Heart left ventricle (tissue), 16 donors: ENCODE measurements at regions not wholly inside any gene's neighbourhood (a gene's known extent, or its start where the extent isn't known, plus 50 kb on each side); places are given as distances from the start of the nearest gene placed in this dataset.
A peak's percentile ranks its signal among the peaks of the same experiment; 100 is the strongest.

ENCODE experiments used
- ATAC-seq, 4 donors: fragments of 200-7000 bp; cut with Tn5 transposase; one replicate each; pipeline ENCODE4 v1.9.1; 2020 to 2022; ENCODE audit warnings: moderate library complexity in 4 of 4, mild to moderate bottlenecking in 3 of 4, moderate number of reproducible peaks in 1 of 4
- DNase-seq, 5 donors: peaks; one replicate each; pipeline ENCODE4 v3.0.0-alpha.2; 2020
- H3K27ac ChIP-seq, 12 donors: fragments of 200-600 bp; sonication (generic) in 4 of 12; one replicate each; pipeline versions ENCODE4 v1.5.0 to v1.8.0; 2016 to 2022; ENCODE audit warnings: mild to moderate bottlenecking in 2 of 12
- H3K27me3 ChIP-seq, 9 donors: fragments of 200-600 bp; sonication (generic) in 2 of 9; one replicate each; pipeline versions ENCODE4 v1.5.1 to v1.8.0; 2016 to 2022; ENCODE audit warnings: mild to moderate bottlenecking in 3 of 9
- H3K36me3 ChIP-seq, 9 donors: fragments of 200-600 bp; sonication (generic) in 2 of 9; one replicate each; pipeline versions ENCODE4 v1.5.0 to v1.8.0; 2018 to 2022; ENCODE audit warnings: mild to moderate bottlenecking in 2 of 9
- H3K4me1 ChIP-seq, 12 donors: fragments of 200-600 bp; sonication (generic) in 4 of 12; one replicate each; pipeline versions ENCODE4 v1.5.0 to v1.8.0; 2016 to 2022; ENCODE audit warnings: mild to moderate bottlenecking in 3 of 12
- H3K4me3 ChIP-seq, 12 donors: fragments of 200-600 bp; sonication (generic) in 4 of 12; one replicate each; pipeline versions ENCODE4 v1.5.0 to v1.8.0; 2017 to 2022; ENCODE audit warnings: mild to moderate bottlenecking in 9 of 12, moderate library complexity in 4 of 12
- H3K9me3 ChIP-seq, 12 donors: fragments of 200-600 bp; sonication (generic) in 4 of 12; one replicate each; pipeline versions ENCODE4 v1.5.0 to v1.8.0; 2016 to 2022; ENCODE audit warnings: mild to moderate bottlenecking in 1 of 12
- POLR2A ChIP-seq, 2 donors: fragments of 450-650 bp; IDR thresholded peaks; one replicate each; pipeline ENCODE4 v1.6.1; 2017; ENCODE audit warnings: antibody characterized with exemption in 2 of 2, mild to moderate bottlenecking in 2 of 2, moderate library complexity in 2 of 2
- WGBS, 4 donors: extraction: QIAGEN DNeasy Blood & Tissue Kit in 2 of 4; methylation state at CpG; one replicate each; pipeline versions ENCODE4 v1.1.5 to v1.1.7; 2013 to 2018; 5-methylcytosine and 5-hydroxymethylcytosine counted together
- intact Hi-C, 10 donors: fragments of 100-400 bp; cut with DNase I; formaldehyde crosslinking; loops; one replicate each; pipeline versions ENCODE4 v1.11.1 to v1.14.2; 2022
- TF ChIP-seq, protein P1 (sequence below), 12 donors: fragments of 200-600 bp; sonication (generic) in 4 of 12; IDR thresholded peaks; one replicate each; pipeline versions ENCODE4 v1.5.0 to v1.8.0; 2018 to 2022; ENCODE audit warnings: antibody characterized with exemption in 12 of 12, mild to moderate bottlenecking in 5 of 12
- donor health status: ischemic (EF 13 %, LVEDD 7.1; RV severe dilation, severe dysfunction).
- donor health status: healthy with polysubstance abuse.
- donor health status: DM: no; HTN: yes; CAD: no.
- donor health status: DM: no; HTN: no; CAD: no.
- donor health status: ischemic (EF 25% LVEDD 6.9; RV normal size, moderate dysfunction).
- donor health status: ischemic (EF 25% LVEDD 5.7; RV mildly dilated, moderate dysfunction).
- donor health status: healthy.
- donor health status: DM: yes; HTN: yes; CAD: no.
- donor health status: ischemic (EF 35%, LVEDD 5.7; RV mildly dilated, moderate dysfunction).
- donor health status: nonischemic (EF 11% LVEDD 7.7; RV severe dilation, severe dysfunction).
- donor health status: DM: yes; HTN: yes; CAD: no.
- donor health status: PGD.
- donor health status: ischemic (EF 29% LVEDD 5.4; RV normal size, mild dysfunction).
- donor health status: nonischemic (EF 23%, LVEDD 6.1; RV moderate dilation, normal function).

DNA sequence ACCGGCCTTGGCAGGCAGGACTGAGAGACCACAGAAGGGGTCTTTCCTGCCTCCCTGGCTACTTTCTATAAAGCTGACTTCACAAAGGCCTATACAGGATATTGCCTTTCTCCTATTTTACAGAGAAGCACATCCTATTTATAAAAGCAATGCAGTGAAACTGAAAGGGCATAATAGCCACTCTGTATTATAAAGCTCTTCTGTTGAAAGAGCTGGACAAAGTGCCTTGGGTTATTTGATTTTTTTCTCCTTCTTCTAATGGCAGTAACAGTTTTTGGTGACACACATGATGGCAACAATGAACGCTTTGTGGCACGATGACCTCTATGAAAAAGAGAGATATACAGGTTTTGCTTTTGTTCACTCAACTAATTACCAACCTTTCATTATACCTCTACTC lies 281.1 kb downstream of the ZNF516 start:
- H3K9me3 ChIP-seq: no peaks in the 10 kb centered on the region
- TF ChIP-seq POLR2A (IDR thresholded peaks at IDR 0.05): no peak
- TF ChIP-seq, protein P1, sequence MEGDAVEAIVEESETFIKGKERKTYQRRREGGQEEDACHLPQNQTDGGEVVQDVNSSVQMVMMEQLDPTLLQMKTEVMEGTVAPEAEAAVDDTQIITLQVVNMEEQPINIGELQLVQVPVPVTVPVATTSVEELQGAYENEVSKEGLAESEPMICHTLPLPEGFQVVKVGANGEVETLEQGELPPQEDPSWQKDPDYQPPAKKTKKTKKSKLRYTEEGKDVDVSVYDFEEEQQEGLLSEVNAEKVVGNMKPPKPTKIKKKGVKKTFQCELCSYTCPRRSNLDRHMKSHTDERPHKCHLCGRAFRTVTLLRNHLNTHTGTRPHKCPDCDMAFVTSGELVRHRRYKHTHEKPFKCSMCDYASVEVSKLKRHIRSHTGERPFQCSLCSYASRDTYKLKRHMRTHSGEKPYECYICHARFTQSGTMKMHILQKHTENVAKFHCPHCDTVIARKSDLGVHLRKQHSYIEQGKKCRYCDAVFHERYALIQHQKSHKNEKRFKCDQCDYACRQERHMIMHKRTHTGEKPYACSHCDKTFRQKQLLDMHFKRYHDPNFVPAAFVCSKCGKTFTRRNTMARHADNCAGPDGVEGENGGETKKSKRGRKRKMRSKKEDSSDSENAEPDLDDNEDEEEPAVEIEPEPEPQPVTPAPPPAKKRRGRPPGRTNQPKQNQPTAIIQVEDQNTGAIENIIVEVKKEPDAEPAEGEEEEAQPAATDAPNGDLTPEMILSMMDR (IDR thresholded peaks at IDR 0.05): no peak
- no peak overlapping the region for H3K4me3 ChIP-seq
- H3K4me1 ChIP-seq: peaks cover 0 to under 1% (median 0%) of the 10 kb centered on the region in 12 donors
- ATAC-seq (no peak), DNase-seq (no peak)
- H3K36me3 ChIP-seq: no peaks in the 10 kb centered on the region
- intact Hi-C loops: no loop called here
- no peak overlapping the region for H3K27ac ChIP-seq
- no peaks in the 10 kb centered on the region for H3K27me3 ChIP-seq
- WGBS, 4 donors: 79 to 91% (median 87%) methylated on average over 3 of the region's 3 CpGs

DNA sequence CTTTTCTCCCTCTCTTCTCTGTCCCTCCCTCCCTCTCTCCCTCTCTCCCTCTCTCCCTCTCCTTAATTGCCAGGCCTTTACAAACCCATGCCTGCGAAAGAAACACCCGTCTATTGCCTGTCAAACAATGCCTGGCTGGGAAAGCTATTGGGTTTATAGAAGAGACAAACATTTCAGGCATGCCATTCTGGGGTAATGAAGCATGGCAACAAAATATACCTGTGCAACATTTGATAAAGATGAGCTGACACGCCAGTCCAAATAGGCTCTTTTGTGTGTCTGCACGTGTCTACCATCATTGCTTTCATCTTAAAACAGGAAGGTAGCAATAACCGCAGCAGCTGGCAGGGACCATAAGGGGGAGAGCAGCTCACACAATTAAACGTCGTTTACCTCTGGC lies 282.1 kb downstream of the ZNF516 start:
- DNase-seq (no peak), ATAC-seq (no peak)
- intact Hi-C loops: no loop called here
- no peaks in the 10 kb centered on the region for H3K9me3 ChIP-seq
- TF ChIP-seq, protein P1 (IDR thresholded peaks at IDR 0.05): no peak
- TF ChIP-seq POLR2A (IDR thresholded peaks at IDR 0.05): no peak
- no peak overlapping the region for H3K27ac ChIP-seq
- H3K4me3 ChIP-seq: no peak overlapping the region
- H3K4me1 ChIP-seq: peaks cover 0 to 6% (median 0%) of the 10 kb centered on the region in 12 donors
- 47 to 62% (median 56%) methylated on average over 7 of the region's 7 CpGs for WGBS, 4 donors
- H3K27me3 ChIP-seq: no peaks in the 10 kb centered on the region
- H3K36me3 ChIP-seq: no peaks in the 10 kb centered on the region

DNA sequence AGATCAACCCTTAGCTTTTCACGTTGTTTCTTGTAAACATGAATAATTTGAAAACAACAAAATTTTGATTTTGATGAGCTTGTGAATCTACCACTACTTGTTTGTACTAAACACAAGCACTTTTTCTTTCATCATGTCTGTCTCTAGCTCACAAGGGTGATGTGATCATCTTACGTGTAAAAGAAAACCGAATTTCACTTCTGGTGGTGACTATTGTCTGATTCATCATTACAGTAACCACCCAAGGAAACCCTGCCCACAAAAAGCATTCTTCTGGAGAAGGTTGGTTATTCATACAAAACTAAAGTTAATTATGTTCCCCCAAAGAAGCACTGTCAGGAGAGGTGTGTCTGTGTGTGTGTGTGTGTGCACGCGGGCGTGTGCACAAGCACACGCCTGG lies 285.4 kb downstream of the ZNF516 start:
- no peaks in the 10 kb centered on the region for H3K9me3 ChIP-seq
- ATAC-seq: no peak
- no peaks in the 10 kb centered on the region for H3K36me3 ChIP-seq
- peaks cover 0 to 6% (median 0%) of the 10 kb centered on the region in 12 donors for H3K4me1 ChIP-seq
- intact Hi-C loops: no loop called here
- H3K27me3 ChIP-seq: peaks cover 0 to 2% (median 0%) of the 10 kb centered on the region in 9 donors
- no peak overlapping the region for H3K4me3 ChIP-seq
- H3K27ac ChIP-seq: no peak overlapping the region
- TF ChIP-seq, protein P1 (IDR thresholded peaks at IDR 0.05): no peak
- no peak for TF ChIP-seq POLR2A (IDR thresholded peaks at IDR 0.05)
- DNase-seq: no peak
- WGBS, 4 donors: 76 to 83% (median 81%) methylated on average over 7 of the region's 7 CpGs

DNA sequence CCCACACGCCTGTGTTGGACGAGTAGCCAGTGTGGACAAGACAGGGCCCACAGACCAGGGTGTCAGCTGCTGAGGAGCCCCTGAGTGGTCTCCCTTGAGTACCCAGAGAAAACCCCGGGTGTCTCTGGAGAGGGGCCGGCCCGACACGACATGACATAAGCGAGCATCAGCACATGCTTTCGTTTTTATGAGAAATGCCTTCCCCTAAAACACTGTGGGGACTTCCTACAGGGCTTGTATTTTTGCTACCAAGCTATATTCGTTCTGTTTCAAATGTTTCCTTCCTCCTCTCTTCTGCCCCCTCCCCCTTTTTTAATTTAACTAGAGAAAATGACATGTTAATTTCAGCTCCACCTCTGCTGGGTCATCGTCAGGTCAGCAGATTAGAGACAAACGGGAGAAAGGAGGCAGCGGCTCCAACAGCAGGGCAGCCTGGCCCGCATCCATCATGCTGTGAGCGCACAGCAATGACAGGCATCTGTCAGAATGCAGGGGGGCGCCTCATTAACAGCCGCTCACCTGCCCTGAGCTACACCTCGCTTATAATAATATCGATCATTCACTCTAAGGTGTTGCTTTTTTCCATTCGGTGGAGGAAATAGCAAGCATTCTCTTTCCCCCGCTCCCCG lies 286.2 kb downstream of the ZNF516 start:
- WGBS, 4 donors: 28 to 31% (median 30%) methylated on average over 21 of the region's 21 CpGs
- Histone ChIP-seq H3K4me3 (peak overlapping the region in 9 of 12 donors; percentile 11 to 46 (median 24)), H3K27me3 (peaks cover 0 to 10% (median 0%) of the 10 kb centered on the region in 9 donors), H3K4me1 (peaks cover 0 to 6% (median 0%) of the 10 kb centered on the region in 12 donors), H3K36me3 (no peaks in the 10 kb centered on the region), H3K27ac (no peak overlapping the region), H3K9me3 (no peaks in the 10 kb centered on the region)
- peak in 3 of 4 donors; percentile 37 to 61 (median 57) for ATAC-seq
- intact Hi-C loops: no loop called here
- TF ChIP-seq, protein P1 (IDR thresholded peaks at IDR 0.05): no peak
- TF ChIP-seq POLR2A (IDR thresholded peaks at IDR 0.05): no peak
- no peak for DNase-seq
